Mesenteric fat pad (tissue), 1 donor: ENCODE measurements at regions not wholly inside any gene's neighbourhood (a gene's known extent, or its start where the extent isn't known, plus 50 kb on each side); places are given as distances from the start of the nearest gene placed in this dataset.

Experiments
- DNase-seq: peaks from one replicate; pipeline ENCODE4 v3.0.0-alpha.2; 2020; ENCODE audit warnings: low spot score
- donor health status: DM: yes; HTN: yes; CAD: no.

DNA sequence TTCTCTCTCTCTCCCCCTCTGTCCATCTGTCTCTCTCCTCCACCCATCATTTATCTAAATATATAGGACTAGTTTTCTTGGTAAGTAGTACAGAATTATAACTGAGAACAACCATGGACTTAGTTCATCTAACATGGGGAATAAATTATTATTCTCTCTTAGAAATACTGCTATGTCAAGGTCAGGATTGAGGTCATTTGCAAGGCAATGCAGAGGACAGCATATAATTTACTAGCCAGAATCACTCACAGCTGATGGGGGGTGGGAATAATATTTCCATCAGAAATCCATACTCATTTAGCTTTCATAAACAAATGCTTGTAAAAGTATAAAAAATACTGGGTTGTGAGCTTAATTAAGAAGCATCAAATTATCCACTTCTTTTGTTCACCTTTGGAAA lies 553.9 kb upstream of the POU3F2 start:
- no peak for DNase-seq

DNA sequence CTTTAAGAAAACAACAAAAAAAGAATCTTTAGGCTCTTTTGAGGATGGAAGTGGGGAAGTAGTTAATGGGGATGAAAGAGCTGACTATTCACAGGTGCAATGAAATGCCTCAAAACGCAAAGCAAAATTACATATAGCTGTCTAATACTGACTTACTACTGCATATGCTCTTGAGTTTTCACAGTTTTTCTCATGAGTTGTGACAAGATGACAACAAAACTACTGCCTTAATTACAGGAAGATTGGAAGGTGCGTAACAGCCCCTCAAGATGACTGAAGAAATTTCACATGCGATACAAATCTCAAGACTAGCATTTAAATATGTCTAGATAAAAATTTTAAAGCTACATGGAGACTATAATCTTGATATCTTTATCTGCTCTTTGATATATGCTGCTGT lies 547.8 kb upstream of the POU3F2 start:
- DNase-seq, result no peak

DNA sequence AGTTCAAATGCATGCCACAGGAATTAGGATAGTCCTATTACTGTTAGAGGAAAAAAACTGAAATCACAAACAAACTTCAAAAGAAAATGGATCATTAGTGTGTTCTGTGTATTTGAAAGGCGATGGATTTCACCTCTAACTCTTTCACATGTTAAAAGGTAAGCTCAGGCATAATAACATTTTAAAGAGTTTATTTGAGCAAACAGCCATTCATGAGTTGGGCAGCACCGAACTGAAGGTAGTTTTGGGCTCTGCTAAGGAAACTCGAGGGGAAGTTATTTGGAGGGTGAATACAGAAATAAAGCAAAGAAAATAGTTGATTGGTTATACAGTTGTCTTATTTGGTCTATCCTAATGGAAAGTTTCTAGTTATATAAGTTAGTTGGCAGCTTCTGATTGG lies 546.5 kb upstream of the POU3F2 start:
- no peak for DNase-seq

DNA sequence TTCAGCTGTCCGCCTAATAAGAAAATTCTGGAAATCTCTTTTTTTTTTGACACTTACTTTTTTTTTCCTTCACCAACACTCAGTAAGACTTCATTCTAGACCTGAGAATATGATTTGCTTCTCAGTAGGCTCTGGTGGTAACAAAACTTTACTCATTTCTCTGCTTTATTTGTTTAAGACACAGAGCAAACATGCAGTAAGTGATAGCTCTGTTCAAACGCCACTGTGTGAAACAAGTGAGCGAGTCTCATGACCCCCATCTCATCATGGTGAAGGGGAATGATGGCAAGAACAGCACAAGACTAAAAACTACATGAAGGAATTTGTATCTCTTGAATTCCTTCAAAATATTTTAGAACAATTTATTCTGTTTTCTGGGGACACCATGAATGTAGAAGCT lies 541.6 kb upstream of the POU3F2 start:
- no peak for DNase-seq

DNA sequence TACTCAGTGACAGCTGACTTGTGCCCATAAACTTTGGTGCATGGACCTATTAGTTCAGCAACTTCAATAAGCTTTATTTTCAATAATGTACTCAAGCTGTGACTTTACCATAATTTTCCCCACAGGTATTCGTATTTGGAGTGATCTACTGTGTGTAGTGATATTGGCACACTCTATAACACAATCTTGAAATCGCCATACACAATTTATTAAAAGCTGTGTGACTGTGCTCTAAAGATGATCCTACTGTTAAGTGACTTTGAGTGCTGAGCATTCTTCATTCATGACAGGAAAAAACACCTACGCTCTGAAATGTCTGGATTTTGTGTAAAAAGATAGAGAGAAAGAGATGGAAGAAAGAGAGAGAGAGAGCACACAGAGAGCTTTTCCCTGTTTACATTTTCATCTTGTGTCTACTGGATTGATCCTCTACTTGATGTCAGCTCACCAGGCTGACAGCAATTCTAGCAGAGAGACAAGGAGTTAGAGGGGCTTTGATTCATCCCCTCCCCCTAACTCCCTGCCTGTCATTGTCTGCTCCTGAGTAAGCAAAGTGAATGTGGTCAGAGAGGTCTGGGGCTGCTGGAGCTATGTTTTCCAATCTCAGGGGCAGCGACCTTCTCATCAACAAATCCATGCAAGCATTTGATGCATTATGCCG lies 538.7 kb upstream of the POU3F2 start:
- no peak for DNase-seq

DNA sequence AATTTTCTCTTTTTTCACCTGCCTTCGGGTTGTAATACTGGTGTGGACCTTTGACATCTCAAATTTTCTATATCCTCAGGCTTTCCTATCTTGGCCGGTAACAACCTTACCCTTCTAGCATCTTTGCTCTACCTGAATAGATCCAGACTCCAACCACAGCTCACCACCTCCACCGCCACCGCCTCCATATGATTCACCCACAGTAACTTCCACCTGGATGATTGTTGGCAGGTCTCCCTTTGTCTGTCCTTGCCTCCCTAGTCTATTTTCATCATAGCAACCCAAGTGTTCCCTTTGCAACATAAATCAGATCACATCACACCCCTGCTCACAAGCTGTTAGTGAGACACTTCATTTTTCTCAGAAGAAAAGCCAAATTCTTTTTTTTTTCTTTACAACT lies 525.8 kb upstream of the POU3F2 start:
- no peak for DNase-seq

DNA sequence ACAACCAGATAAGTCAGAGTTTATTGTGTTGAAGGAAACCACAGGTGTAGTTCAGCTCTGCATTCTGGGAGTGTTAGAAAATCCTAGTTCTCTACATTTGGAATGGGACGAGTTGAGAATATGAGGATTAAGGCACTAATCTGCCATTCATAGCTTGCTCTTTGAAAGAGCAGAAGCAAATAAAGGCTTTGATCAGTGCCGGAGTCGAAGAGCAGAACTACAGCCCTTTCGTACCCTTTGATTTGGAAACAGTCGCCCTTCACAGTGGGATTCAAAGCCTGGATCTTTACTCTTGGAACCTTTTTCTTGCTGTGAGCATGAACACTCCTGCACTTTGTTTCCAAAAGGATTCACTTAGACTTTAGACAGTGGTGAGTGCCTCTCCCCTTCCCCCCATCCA lies 523.9 kb upstream of the POU3F2 start:
- DNase-seq, result no peak

DNA sequence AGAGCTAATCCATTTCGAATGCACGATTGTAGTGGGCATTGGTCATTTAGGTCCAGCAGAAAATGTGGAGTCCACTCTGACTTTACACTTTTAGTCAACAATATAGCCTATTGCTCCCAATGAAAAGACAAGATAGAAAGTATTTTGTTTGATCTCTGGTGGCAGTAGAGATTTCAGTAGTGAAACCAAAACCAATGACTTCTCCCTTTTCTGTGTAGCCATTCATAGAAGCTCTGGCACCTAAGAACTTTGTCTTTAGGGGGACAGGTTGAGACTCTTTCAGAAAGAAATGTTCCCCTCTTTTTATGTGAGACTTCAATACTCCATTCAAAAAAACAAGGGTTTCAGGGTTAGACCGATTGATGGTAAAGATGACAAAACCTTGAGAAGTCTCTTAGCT lies 510.8 kb upstream of the POU3F2 start:
- no peak for DNase-seq

DNA sequence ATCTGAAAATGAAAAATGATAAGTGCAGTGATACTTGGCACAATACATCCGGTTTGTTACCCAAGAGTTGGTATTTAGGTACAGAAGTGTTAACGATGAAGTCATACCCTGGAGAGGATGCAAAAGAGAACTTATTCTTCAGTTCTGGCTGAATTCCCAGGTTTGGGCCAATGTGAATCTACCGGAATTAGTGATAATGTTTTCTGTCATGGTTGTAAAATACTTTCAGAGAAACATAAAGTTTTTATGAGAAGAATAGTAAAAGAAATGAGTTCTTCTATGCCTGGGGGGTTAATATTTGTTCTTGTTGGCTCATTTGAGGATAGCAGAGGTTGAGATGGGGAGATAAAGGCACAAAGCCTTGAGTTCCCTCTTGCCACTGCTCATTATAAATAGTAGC lies 509.9 kb upstream of the POU3F2 start:
- DNase-seq, result no peak

DNA sequence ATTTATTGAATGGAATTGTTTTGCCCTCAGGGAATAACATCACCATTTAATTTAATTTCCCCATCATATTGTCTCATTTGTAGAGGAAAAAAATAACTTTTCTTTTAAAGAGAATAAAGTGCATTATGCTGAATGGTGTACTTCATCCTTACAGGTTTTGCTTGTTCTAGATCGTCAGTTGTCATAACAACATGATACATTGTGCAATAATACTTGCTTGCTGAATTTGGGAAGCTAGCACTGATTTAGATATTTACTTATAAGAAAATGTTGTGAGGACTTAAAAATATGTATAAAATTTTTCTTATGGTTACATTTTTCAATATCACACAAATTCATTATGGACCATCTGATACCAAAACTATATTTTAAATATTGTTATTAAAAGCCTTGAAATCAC lies 509.0 kb upstream of the POU3F2 start:
- no peak for DNase-seq

DNA sequence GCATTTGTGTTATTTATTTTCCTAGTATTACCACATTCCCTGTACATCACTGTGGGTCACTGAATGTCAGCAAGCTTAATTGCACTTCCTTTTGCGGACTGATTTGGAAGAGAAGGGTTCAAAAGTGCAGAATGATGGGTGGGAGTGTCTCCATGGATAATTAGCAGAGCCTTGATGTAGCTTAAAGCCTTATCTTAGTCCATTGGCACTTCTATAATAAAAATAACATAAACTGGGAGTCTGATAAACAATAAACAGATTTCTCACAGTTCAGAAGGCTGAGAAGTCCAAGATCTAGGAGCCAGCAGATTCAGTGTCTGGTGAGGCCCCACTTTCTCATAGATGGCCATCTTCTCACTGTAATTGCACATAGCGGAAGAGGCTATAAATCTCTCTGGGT lies 501.1 kb upstream of the POU3F2 start:
- no peak for DNase-seq

DNA sequence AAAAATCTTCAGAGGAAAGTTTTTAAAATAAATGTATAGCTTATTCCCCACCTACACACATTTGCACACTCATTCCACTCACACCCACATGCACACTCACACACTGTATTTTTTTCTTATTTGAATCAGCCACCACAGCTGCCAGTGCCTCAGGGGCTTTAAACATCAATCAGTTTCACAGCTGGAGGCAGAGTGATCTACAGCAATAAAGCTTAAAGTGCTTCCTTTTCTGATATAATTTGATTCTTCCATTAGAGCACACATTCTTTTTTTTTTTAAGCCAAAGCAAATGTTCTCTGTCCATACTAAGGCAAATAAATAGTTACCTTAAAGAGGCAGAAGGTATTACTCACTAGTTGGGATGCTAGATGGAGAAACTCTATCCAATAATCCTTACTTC lies 498.8 kb upstream of the POU3F2 start:
- DNase-seq, result no peak

DNA sequence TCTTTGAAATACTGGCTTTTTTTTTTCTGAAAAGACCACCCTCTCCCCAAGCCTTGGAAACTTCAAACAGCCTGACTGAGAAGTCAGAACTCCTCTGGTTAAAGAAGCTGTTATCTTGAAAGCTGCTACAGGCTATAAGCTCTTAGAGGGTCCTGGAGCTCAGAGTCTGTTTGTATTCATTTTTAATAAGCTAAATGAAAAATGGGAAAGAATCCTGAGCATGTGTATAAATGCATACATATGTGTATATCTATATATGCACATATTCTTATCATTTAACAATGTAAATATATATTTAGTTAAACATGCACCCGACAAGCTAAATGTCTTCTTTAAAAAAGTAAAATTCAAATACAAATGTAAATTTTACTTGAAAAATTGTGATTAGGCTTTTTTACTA lies 494.9 kb upstream of the POU3F2 start:
- no peak for DNase-seq

DNA sequence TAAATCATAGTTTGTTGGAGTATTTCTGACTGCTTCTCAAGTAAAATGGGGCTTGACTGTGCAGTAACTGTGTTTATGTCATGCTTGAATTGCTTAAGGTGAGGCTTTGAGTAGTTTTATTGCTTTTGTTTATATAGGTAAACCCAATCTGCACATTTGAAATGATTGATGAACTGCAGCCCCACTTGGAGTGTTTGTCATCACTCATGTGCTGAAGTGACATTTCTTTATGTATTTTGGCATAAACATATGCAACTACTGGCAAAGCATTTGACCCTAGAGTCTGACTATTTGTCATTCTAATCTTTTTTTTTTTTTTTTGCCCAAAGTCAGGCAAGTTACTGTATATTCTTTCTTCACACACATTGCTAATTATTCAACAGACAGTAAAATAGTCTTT lies 491.4 kb upstream of the POU3F2 start:
- DNase-seq, result no peak

DNA sequence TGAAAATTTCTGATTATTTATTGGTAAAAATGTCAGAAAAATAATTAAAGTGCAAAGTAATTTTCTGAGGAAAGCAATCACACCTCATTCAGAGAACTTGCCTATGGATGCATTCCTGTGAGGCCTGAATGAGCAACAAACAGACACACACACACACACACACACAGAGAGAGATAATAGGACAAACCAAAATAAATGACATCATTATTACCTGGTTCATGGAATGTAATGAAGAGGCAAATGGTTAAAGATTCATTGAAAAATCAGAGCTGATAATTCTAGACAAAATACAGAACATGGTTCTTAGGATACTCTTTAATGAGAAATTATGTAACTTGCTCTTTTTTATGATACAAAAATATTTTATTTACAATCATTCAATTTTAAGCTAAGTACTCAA lies 490.6 kb upstream of the POU3F2 start:
- no peak for DNase-seq

DNA sequence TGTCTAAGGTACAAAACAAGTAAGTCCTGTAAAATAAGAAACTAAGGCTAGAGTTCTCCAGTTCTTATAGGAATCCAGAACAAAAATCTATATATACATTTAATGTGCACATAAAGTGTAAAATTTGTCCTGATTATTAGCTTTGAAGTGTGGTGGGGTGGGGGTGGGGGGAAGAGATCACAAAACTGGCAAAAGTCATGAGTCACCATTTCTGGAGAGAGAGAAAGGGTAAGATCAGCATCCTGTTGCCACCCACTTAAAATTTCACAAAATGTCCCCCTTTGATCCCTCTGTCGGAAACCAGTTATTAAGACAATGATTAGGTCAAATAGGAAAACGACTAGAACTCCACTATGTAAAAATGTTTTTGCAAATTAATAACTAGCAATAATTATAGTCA lies 482.0 kb upstream of the POU3F2 start:
- no peak for DNase-seq

DNA sequence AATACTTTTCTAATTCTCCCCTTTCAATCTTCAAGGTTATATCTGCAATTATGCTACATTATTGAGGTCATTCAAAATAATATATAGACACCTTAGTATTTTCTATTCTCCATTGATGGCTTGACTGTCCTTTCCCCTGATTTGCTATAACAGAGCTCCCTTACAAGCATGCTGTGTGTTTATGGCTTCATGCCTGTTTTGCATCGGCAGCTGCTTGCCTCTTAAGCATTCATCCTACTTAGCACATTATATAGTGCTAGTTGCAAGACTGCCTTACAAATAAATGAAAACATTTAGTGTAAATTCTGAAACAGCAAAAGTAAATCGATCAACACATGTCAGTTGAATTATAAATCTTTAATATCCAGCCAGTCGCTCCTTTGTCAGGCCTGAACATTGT lies 476.2 kb upstream of the POU3F2 start:
- no peak for DNase-seq

DNA sequence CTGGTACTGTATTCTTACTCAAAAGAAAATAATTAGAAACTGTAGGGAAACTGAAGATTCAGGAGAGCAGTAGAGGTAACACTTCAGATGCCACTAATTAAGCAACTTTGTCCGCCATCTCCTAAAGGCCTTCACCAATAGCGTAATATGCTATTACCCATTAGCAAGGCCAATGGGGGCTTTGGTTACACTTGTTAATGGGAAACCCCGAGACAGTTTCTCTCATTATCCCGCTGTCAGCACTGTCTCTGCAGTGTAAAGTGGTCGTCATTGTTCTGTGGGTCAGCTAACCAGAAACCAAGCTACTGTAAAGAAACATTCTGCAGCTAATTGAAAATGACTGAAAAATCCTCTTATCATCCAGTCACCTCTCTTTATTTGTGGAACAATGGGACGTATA lies 468.0 kb upstream of the POU3F2 start:
- DNase-seq, result no peak

DNA sequence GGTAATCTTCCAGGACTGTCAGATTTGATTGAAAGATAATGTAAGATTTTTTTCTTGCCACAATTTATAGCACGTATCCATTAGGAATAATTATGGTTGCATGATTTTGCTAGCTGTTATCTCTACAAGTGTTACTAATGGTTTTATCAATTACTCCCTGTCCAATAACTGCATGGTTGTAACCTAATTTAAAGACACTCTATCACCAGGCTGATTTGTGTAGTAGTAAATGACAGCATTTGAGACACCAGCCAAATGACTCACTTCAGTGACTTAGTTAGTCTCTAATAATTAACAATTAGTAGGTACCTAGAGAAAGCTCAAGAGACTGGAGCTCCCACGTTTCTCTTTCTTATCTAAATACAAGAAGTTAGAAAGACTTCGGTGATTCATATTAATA lies 453.8 kb upstream of the POU3F2 start:
- no peak for DNase-seq

DNA sequence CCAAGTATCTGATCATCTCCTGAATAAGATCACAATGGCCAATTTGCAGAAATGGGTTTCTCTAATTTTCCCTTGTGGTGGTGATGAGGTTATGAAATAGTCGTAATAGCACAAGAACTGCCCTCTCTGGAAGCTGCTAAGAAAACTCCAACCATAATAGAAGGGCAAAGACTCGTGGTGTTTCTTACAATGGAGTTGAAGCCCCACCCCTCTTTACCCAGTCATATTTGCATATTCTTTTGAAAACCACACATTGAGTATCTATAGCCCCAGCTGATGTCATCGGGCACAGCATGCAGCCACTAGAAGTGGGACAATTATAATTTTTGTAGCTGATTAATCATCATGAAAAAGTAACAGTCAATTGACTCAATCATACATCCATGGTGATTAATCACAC lies 452.1 kb upstream of the POU3F2 start:
- no peak for DNase-seq

DNA sequence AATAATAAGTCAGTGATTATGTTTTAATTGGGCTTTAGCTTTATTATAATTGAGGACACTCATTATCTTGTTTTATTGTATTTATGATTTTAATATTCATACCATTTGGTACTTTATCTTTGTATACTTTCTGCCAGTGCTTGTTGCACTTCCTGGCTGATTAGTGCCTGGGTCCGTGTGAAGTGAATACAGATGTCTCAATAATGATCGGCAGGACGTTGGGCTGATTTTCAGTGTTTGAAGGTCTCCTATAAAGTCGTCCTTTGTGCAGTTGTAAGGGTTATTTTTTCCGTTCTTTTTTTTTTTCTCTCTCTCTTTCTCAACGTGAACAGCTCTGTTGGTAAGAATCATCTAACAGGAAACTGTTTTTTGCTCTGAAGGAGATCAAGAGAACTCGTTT lies 450.0 kb upstream of the POU3F2 start:
- no peak for DNase-seq

DNA sequence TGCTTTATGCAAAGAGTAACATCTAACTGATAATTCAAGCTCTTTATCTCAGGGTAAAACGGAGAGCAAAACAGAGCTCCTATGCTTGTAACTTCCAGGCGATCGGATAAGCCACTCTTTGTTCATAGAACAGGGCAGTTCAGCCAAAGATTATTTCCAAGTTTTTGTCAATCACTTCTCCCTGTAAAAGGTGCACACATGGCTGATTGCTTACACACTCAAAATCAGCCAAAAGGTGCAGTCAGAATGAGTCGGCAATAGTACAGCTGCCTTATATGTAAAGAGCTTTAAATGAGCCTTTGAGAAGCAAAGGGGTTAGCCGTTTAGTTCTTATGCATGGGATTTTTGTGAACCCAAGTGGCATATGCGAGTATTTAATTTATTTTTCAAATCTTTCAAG lies 449.6 kb upstream of the POU3F2 start:
- no peak for DNase-seq

DNA sequence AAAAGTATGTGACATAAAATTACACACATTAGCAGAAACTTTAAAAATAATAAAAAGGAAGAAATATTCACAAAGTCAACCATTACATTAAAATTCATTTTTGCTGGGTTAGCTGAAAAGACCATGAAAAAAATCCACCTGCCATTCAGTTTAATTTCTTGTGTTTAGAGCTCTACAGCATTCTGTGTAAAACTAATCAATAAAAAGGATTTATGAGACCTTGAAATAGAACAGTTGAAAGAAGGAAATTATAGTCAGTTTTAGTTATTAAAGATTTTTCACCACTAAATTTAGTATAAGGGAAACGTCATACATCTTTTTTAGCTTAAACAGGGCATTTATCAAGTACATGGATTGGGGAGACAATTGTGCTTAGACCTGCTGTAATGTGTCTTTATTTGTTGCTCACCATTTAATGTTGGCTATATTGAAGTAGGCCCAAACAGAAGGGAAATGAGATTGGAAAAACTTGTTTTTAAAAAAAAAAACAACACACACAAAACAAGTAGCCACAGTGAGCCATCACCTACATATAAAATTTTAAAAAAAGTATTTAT lies 438.7 kb upstream of the POU3F2 start:
- DNase-seq, result no peak

DNA sequence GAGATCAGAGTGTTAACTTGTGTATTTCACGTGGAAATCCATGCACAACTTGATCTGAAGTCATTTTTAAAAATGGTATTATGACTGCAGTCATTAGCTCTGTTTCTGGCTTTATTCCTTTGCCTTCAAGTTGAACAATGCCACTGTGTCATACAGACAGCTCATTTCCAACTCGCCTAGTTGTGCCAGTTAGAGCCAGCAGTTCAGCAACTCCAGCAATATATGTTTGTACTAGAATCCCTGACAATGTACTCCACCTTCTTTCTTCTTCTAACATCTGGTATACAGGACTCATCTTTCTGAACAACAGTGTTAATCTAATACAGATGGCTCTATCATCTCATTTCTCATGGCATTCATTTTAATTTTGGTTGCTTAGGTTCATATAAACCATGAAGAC lies 418.3 kb upstream of the POU3F2 start:
- DNase-seq, result no peak
